ENCODE measurements at regions not wholly inside any gene's neighbourhood (a gene's known extent, or its start where the extent isn't known, plus 50 kb on each side); places are given as distances from the start of the nearest gene placed in this dataset.

DNA sequence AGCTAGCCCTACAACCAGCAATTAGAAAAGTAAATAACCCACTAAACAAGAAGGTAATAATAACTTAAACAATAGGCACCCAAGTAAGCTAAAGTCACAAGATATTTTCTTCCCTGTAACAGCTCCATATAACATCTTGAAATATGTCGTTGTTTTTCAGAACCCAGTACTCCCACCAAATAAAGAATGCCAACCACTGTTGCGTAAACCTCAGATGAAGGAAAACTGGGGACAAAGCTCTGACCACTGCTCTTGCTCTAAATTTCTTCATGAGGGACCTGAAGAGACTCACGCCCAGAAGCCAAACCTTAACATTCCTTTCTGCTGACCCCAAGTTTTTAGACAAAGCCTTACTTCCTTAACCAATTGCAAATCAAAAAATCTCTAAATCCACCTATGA is 267.7 kb upstream of the GAS1 start:
- Histone ChIP-seq H2AFZ (ENCODE audit: low read length) (no peak overlapping the region), H3K27ac (ENCODE audit: low read depth, low read length) (no peak overlapping the region), H4K20me1 (replicated peaks in 1 of 2; ENCODE audit: control insufficient read depth in 1 of 2, insufficient read depth in 2 of 2, low read length in 2 of 2) (no peaks in the 10 kb centered on the region), H3K4ac (replicated peaks; ENCODE audit: insufficient read length, low read depth, low read length) (no peak overlapping the region), H3K18ac (ENCODE audit: extremely low read depth, low read length) (no peak overlapping the region), H3K79me1 (ENCODE audit: low read depth, low read length) (no peaks in the 10 kb centered on the region), H3K23me2 (ENCODE audit: low read depth, low read length) (no peaks in the 10 kb centered on the region), H3K79me2 (ENCODE audit: control insufficient read depth in 1 of 2, insufficient read depth in 2 of 2, low read length in 2 of 2) (no peaks in the 10 kb centered on the region), H2AK5ac (ENCODE audit: low read depth, low read length) (no peak overlapping the region), H3K27me3 (replicated peaks in 1 of 4; ENCODE audit: control insufficient read depth in 3 of 4, extremely low read depth in 1 of 4, insufficient read depth in 3 of 4, low read length in 3 of 4) (no peaks in the 10 kb centered on the region), H4K91ac (replicated peaks; ENCODE audit: insufficient read length, low read length) (no peak overlapping the region), H3K23ac (ENCODE audit: insufficient read length) (no peak overlapping the region), H3K9me3 (ENCODE audit: insufficient read depth in 2 of 2, low read depth in 1 of 2, low read length in 1 of 2) (no peaks in the 10 kb centered on the region), H3K9ac (replicated peaks in 1 of 4; ENCODE audit: extremely low read depth in 1 of 4, low read depth in 3 of 4, low read length in 3 of 4) (no peak overlapping the region), H2BK120ac (replicated peaks; ENCODE audit: low read depth, low read length) (no peak overlapping the region), H3K14ac (ENCODE audit: insufficient read length) (no peak overlapping the region), H2BK12ac (ENCODE audit: low read depth, low read length) (no peak overlapping the region), H2BK5ac (ENCODE audit: low read depth, low read length) (no peak overlapping the region), H4K8ac (ENCODE audit: extremely low read depth, insufficient read depth, low read length) (no peak overlapping the region), H3K4me3 (ENCODE audit: extremely low read depth in 1 of 4, insufficient read depth in 2 of 4, low read depth in 3 of 4, low read length in 4 of 4) (no peak overlapping the region), H2BK20ac (ENCODE audit: low read length) (no peak overlapping the region), H3K4me2 (ENCODE audit: insufficient read depth in 1 of 2, low read depth in 2 of 2, low read length in 2 of 2) (no peak overlapping the region), H3K36me3 (ENCODE audit: control insufficient read depth in 2 of 4, insufficient read depth in 4 of 4, low read length in 3 of 4) (no peaks in the 10 kb centered on the region), H2BK15ac (ENCODE audit: low read length) (no peak overlapping the region), H4K5ac (ENCODE audit: insufficient read length, low read depth, low read length) (no peak overlapping the region), H3K56ac (replicated peaks; ENCODE audit: insufficient read length, low read depth, low read length) (no peak overlapping the region), H3K4me1 (replicated peaks in 1 of 4; ENCODE audit: control insufficient read depth in 3 of 4, insufficient read depth in 4 of 4, low read length in 3 of 4) (peaks cover 0 to 6% (median 0%) of the 10 kb centered on the region in 4 experiments; a peak in 3 of 7 replicates)
- DNase-seq (ENCODE audit: low read depth in 1 of 2, low spot score in 2 of 2) (no peak), FAIRE-seq (no peak)
- TF ChIP-seq EP300 (IDR thresholded peaks at IDR 0.05; ENCODE audit: borderline replicate concordance in 1 of 2, low read depth in 2 of 2, low read length in 2 of 2) (no peak), SP1 (IDR thresholded peaks at IDR 0.05; ENCODE audit: low read depth, low read length) (no peak), KDM4A (IDR thresholded peaks at IDR 0.05; ENCODE audit: low read depth, low read length, severe bottlenecking) (no peak), EZH2 (IDR thresholded peaks at IDR 0.05; ENCODE audit: low read depth, low read length, severe bottlenecking) (no peak), NANOG (IDR thresholded peaks at IDR 0.05; ENCODE audit: insufficient read depth, low read depth, low read length, poor library complexity, severe bottlenecking) (no peak), POLR2A (IDR thresholded peaks at IDR 0.05; ENCODE audit: control extremely low read depth in 1 of 2, low read depth in 2 of 2, low read length in 2 of 2) (no peak), FOSL1 (IDR thresholded peaks at IDR 0.05; ENCODE audit: insufficient read depth, low read depth, low read length) (no peak)
- CTCF ChIA-PET (ENCODE audit: partially characterized antibody): interaction anchor here (0.6 kb wide), 1 partner anchor 800 kb away, joined by 4 read pairs; no protein-coding TSS in a partner anchor
- WGBS, 2 experiments (ENCODE audit: extremely low coverage in 1 of 2, insufficient coverage in 1 of 2, insufficient read length in 1 of 2, insufficient replicate concordance in 2 of 2, low coverage in 1 of 2, low lambda C conversion rate in 2 of 2, missing lambda C conversion rate in 1 of 2): 88% methylated on average over 3 of the region's 3 CpGs; no CpG with 5 or more reads in 1 of the 2 experiments
- POLR2A ChIA-PET (ENCODE audit: partially characterized antibody): no interaction called here
